B cell (primary cell): ENCODE measurements at regions not wholly inside any gene's neighbourhood (a gene's known extent, or its start where the extent isn't known, plus 50 kb on each side); places are given as distances from the start of the nearest gene placed in this dataset.
"Not testable (repeated sequence)": the region's sequence is repeated elsewhere in the genome, so short reads cannot be mapped to it uniquely, and the experiment has no call there.

Experiments
- EZH2 ChIP-seq: IDR thresholded peaks from 2 replicates; pipeline ENCODE4 v1.6.1; 2012; ENCODE audit warnings: borderline replicate concordance, low read depth, mild to moderate bottlenecking, moderate library complexity, low read length; ENCODE audit not compliant: insufficient read depth, poor library complexity, severe bottlenecking
- TF ChIP-seq, protein P1 (sequence below): fragments of 200-600 bp; IDR thresholded peaks from one replicate; pipeline ENCODE4 v1.8.0; 2022; ENCODE audit warnings: antibody characterized with exemption, mild to moderate bottlenecking

DNA sequence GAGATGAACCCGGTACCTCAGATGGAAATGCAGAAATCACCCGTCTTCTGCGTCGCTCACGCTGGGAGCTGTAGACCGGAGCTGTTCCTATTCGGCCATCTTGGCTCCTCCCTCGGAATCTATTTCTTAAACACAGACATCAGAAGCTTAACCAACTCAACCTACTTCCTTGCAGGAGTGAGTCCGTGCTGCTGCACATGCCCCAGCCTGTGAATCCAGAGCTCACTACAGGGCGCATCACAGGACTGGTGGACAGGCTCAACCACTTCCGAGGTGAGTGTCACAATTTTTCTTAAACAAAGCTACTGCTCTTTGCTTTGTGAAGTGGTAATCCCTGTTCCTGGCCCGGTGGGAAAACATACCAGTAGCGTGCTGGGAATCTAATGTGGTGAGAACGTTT is 353.4 kb downstream of the SRGAP2C start:
- TF ChIP-seq, protein P1, sequence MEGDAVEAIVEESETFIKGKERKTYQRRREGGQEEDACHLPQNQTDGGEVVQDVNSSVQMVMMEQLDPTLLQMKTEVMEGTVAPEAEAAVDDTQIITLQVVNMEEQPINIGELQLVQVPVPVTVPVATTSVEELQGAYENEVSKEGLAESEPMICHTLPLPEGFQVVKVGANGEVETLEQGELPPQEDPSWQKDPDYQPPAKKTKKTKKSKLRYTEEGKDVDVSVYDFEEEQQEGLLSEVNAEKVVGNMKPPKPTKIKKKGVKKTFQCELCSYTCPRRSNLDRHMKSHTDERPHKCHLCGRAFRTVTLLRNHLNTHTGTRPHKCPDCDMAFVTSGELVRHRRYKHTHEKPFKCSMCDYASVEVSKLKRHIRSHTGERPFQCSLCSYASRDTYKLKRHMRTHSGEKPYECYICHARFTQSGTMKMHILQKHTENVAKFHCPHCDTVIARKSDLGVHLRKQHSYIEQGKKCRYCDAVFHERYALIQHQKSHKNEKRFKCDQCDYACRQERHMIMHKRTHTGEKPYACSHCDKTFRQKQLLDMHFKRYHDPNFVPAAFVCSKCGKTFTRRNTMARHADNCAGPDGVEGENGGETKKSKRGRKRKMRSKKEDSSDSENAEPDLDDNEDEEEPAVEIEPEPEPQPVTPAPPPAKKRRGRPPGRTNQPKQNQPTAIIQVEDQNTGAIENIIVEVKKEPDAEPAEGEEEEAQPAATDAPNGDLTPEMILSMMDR = not testable (repeated sequence)
- TF ChIP-seq EZH2 = not testable (repeated sequence)
